NOMO-1 (cell line): ENCODE measurements at regions not wholly inside any gene's neighbourhood (a gene's known extent, or its start where the extent isn't known, plus 50 kb on each side); places are given as distances from the start of the nearest gene placed in this dataset.

ENCODE experiments used
- DNase-seq, 2 experiments: peaks; one replicate each; lab custom pipeline; 2025; ENCODE audit not compliant: unreplicated experiment in 2 of 2; lab: John Stamatoyannopoulos, UW

GRCh38 chr7:25863005-25863728 lies 288.8 kb upstream of the NFE2L3 start:
- DNase-seq: no peak

- DNase-seq: no peak
These were observed 288.3 kb upstream of the NFE2L3 start for GRCh38 chr7:25863729-25864110.

GRCh38 chr7:25864511-25864910 lies 287.5 kb upstream of the NFE2L3 start:
- DNase-seq: no peak

- DNase-seq: no peak
These were observed 286.9 kb upstream of the NFE2L3 start for GRCh38 chr7:25864943-25865751.

- no peak for DNase-seq
These were observed 283.5 kb upstream of the NFE2L3 start for GRCh38 chr7:25868509-25868908.

- no peak for DNase-seq
These were observed 281.4 kb upstream of the NFE2L3 start for GRCh38 chr7:25870574-25870973.

- DNase-seq: no peak
These were observed 275.9 kb upstream of the NFE2L3 start for GRCh38 chr7:25876092-25876491.

- peak in 1 of 2 experiments; percentile 43 for DNase-seq
These were observed 273.9 kb upstream of the NFE2L3 start for GRCh38 chr7:25877802-25878789.

GRCh38 chr7:25879799-25880198 lies 272.2 kb upstream of the NFE2L3 start:
- DNase-seq: no peak

- no peak for DNase-seq
These were observed 270.5 kb upstream of the NFE2L3 start for GRCh38 chr7:25881317-25882037.

GRCh38 chr7:25882151-25882773 lies 269.7 kb upstream of the NFE2L3 start:
- no peak for DNase-seq

GRCh38 chr7:25884265-25884828 lies 267.7 kb upstream of the NFE2L3 start:
- no peak for DNase-seq

GRCh38 chr7:25885057-25885576 lies 266.9 kb upstream of the NFE2L3 start:
- no peak for DNase-seq

- no peak for DNase-seq
These were observed 265.4 kb upstream of the NFE2L3 start for GRCh38 chr7:25886387-25887240.

- DNase-seq: no peak
These were observed 264.7 kb upstream of the NFE2L3 start for GRCh38 chr7:25887266-25887665.

GRCh38 chr7:25887795-25888559 lies 264.0 kb upstream of the NFE2L3 start:
- DNase-seq: no peak

GRCh38 chr7:25889765-25890164 lies 262.2 kb upstream of the NFE2L3 start:
- no peak for DNase-seq

- DNase-seq: no peak
These were observed 260.4 kb upstream of the NFE2L3 start for GRCh38 chr7:25891591-25891990.
